CD14-positive monocyte (primary cell): ENCODE measurements at regions not wholly inside any gene's neighbourhood (a gene's known extent, or its start where the extent isn't known, plus 50 kb on each side); places are given as distances from the start of the nearest gene placed in this dataset.

Experiments
- DNase-seq, 3 donors: peaks; one replicate each; pipeline ENCODE4 v3.0.0-alpha.2; 2011 to 2022
- H2AFZ ChIP-seq: 2 replicates; pipeline ENCODE4 v1.6.0; 2012; ENCODE audit warnings: mild to moderate bottlenecking, low read depth, low read length, inconsistent platforms; ENCODE audit not compliant: insufficient read depth, poor library complexity, severe bottlenecking
- H3K27ac ChIP-seq, 2 donors: 1 replicate in 1 of 2; 2 replicates in 1 of 2; pipeline ENCODE4 v1.5.1; 2012 to 2013; ENCODE audit warnings: low read length in 2 of 2, control low read depth in 1 of 2, inconsistent platforms in 1 of 2, low read depth in 1 of 2, mild to moderate bottlenecking in 1 of 2
- H3K27me3 ChIP-seq, 2 donors: one replicate each; pipeline versions ENCODE4 v1.6.0 to v1.6.1; 2011 to 2013; ENCODE audit warnings: low read length in 2 of 2; ENCODE audit not compliant: control insufficient read depth in 2 of 2, insufficient read depth in 2 of 2
- H3K36me3 ChIP-seq, 2 donors: replicated peaks in 1 of 2; 1 replicate in 1 of 2; 2 replicates in 1 of 2; pipeline versions ENCODE4 v1.5.1 to v1.6.1; 2012 to 2013; ENCODE audit warnings: low read length in 2 of 2, control low read depth in 1 of 2, inconsistent platforms in 1 of 2, mild to moderate bottlenecking in 1 of 2; ENCODE audit not compliant: insufficient read depth in 2 of 2, control insufficient read depth in 1 of 2
- H3K4me1 ChIP-seq, 2 donors: 1 replicate in 1 of 2; 2 replicates in 1 of 2; pipeline versions ENCODE4 v1.5.1 to v1.6.1; 2012 to 2013; ENCODE audit warnings: low read length in 2 of 2, control low read depth in 1 of 2, inconsistent platforms in 1 of 2, mild to moderate bottlenecking in 1 of 2, moderate library complexity in 1 of 2; ENCODE audit not compliant: insufficient read depth in 2 of 2, control insufficient read depth in 1 of 2
- H3K4me2 ChIP-seq: replicated peaks from 2 replicates; pipeline ENCODE3; 2012; ENCODE audit warnings: low read length, moderate library complexity, mild to moderate bottlenecking; ENCODE audit not compliant: poor library complexity, severe bottlenecking; ENCODE audit errors: extremely low read depth
- H3K4me3 ChIP-seq, 3 experiments: fragments of 200-600 bp in 1 of 3; sonication (generic) in 1 of 3; replicated peaks in 1 of 3; 1 replicate in 2 of 3; 2 replicates in 1 of 3; pipeline ENCODE4 v1.5.1; 2011 to 2013; ENCODE audit warnings: low read length in 3 of 3, mild to moderate bottlenecking in 3 of 3, control low read depth in 2 of 3, low read depth in 2 of 3, inconsistent platforms in 1 of 3, moderate library complexity in 1 of 3
- H3K79me2 ChIP-seq: 2 replicates; pipeline ENCODE4 v1.6.0; 2012; ENCODE audit warnings: mild to moderate bottlenecking, control low read depth, inconsistent platforms, low read length, moderate library complexity; ENCODE audit not compliant: insufficient read depth
- H3K9ac ChIP-seq: 2 replicates; pipeline ENCODE4 v1.6.0; 2017; ENCODE audit warnings: low read length, mild to moderate bottlenecking; ENCODE audit not compliant: insufficient read depth, poor library complexity, severe bottlenecking
- H3K9me3 ChIP-seq, 2 donors: replicated peaks in 1 of 2; 1 replicate in 1 of 2; 2 replicates in 1 of 2; pipeline versions ENCODE4 v1.5.1 to v1.6.1; 2012 to 2013; ENCODE audit warnings: low read length in 2 of 2, control low read depth in 1 of 2; ENCODE audit not compliant: control insufficient read depth in 1 of 2, insufficient read depth in 1 of 2
- H4K20me1 ChIP-seq: 2 replicates; pipeline ENCODE4 v1.6.0; 2012; ENCODE audit warnings: mild to moderate bottlenecking, low read length, control low read depth, moderate library complexity; ENCODE audit not compliant: insufficient read depth
- H3K27ac Mint-ChIP-seq, 7 donors: one replicate each; pipeline ENCODE4 v1.8.0; 2020; ENCODE audit warnings: mild to moderate bottlenecking in 7 of 7, mixed read lengths in 7 of 7, moderate library complexity in 6 of 7, inconsistent platforms in 2 of 7
- H3K27me3 Mint-ChIP-seq, 3 donors: one replicate each; pipeline ENCODE4 v1.8.0; 2021 to 2022; ENCODE audit warnings: low read depth in 3 of 3, mild to moderate bottlenecking in 3 of 3, mixed read lengths in 3 of 3, moderate library complexity in 3 of 3, inconsistent platforms in 1 of 3
- H3K36me3 Mint-ChIP-seq, 2 donors: one replicate each; pipeline ENCODE4 v1.8.0; 2020; ENCODE audit warnings: mixed read lengths in 2 of 2, inconsistent platforms in 1 of 2, mild to moderate bottlenecking in 1 of 2
- H3K4me1 Mint-ChIP-seq: one replicate; pipeline ENCODE4 v1.8.0; 2020; ENCODE audit warnings: mild to moderate bottlenecking, mixed read lengths
- H3K4me3 Mint-ChIP-seq, 2 donors: one replicate each; pipeline ENCODE4 v1.8.0; 2020; ENCODE audit warnings: mild to moderate bottlenecking in 2 of 2, mixed read lengths in 2 of 2, moderate library complexity in 1 of 2
- H3K9me3 Mint-ChIP-seq, 7 donors: one replicate each; pipeline ENCODE4 v1.8.0; 2020 to 2022; ENCODE audit warnings: mixed read lengths in 7 of 7, mild to moderate bottlenecking in 6 of 7, moderate library complexity in 6 of 7, inconsistent platforms in 2 of 7
- WGBS: methylation state at CpG from one replicate; pipeline ENCODE4 v1.1.5; 2013; ENCODE audit warnings: missing lambda C conversion rate; ENCODE audit not compliant: insufficient coverage; 5-methylcytosine and 5-hydroxymethylcytosine counted together
- intact Hi-C, 2 donors: fragments of 100-400 bp; cut with micrococcal nuclease; formaldehyde crosslinking; loops; one replicate each; pipeline versions ENCODE4 v1.15.0 to v1.15.1; 2023
- TF ChIP-seq, protein P1 (sequence below): fragments of 200-600 bp; IDR thresholded peaks from one replicate; pipeline ENCODE4 v1.8.0; 2022; ENCODE audit warnings: antibody characterized with exemption, mild to moderate bottlenecking

DNA sequence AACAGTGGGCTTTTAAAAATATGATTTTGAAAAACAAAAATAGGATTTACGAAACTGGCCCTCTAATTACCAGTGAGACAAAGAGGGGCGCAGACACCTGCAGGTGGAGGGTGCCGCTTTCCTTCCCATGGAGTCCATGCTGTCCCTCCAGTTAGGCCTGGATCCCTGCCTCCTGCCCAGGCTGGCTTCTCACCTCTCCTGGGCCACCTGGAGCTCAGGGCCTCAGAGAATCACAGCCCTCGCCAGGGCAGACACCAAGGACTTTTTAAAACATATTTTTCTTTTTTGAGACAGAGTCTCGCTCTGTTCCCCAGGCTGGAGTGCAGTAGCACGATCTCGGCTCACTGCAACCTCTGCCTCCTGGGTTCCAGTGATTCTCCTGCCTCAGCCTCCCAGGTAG is 1437.2 kb downstream of the TBC1D22A start:
- 96% methylated on average over 7 of the region's 7 CpGs for WGBS
- Mint-ChIP-seq H3K27me3 (peaks cover 1 to 3% (median 1%) of the 10 kb centered on the region in 3 donors), H3K27ac (no peak overlapping the region), H3K9me3 (peaks cover 0 to 7% (median 3%) of the 10 kb centered on the region in 7 donors), H3K36me3 (no peaks in the 10 kb centered on the region), H3K4me1 (peaks cover 7% of the 10 kb centered on the region), H3K4me3 (no peak overlapping the region)
- H3K4me3 ChIP-seq: no peak overlapping the region
- intact Hi-C loops: no loop called here
- H2AFZ ChIP-seq: no peak overlapping the region
- no peaks in the 10 kb centered on the region for H3K36me3 ChIP-seq
- H3K4me1 ChIP-seq: peaks cover 6 to 8% of the 10 kb centered on the region in 2 donors
- H3K79me2 ChIP-seq: no peaks in the 10 kb centered on the region
- H4K20me1 ChIP-seq: no peaks in the 10 kb centered on the region
- TF ChIP-seq, protein P1, sequence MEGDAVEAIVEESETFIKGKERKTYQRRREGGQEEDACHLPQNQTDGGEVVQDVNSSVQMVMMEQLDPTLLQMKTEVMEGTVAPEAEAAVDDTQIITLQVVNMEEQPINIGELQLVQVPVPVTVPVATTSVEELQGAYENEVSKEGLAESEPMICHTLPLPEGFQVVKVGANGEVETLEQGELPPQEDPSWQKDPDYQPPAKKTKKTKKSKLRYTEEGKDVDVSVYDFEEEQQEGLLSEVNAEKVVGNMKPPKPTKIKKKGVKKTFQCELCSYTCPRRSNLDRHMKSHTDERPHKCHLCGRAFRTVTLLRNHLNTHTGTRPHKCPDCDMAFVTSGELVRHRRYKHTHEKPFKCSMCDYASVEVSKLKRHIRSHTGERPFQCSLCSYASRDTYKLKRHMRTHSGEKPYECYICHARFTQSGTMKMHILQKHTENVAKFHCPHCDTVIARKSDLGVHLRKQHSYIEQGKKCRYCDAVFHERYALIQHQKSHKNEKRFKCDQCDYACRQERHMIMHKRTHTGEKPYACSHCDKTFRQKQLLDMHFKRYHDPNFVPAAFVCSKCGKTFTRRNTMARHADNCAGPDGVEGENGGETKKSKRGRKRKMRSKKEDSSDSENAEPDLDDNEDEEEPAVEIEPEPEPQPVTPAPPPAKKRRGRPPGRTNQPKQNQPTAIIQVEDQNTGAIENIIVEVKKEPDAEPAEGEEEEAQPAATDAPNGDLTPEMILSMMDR: no peak
- DNase-seq: no peak
- no peak overlapping the region for H3K27ac ChIP-seq
- no peak overlapping the region for H3K4me2 ChIP-seq
- no peaks in the 10 kb centered on the region for H3K9me3 ChIP-seq
- no peak overlapping the region for H3K9ac ChIP-seq
- H3K27me3 ChIP-seq: no peaks in the 10 kb centered on the region

DNA sequence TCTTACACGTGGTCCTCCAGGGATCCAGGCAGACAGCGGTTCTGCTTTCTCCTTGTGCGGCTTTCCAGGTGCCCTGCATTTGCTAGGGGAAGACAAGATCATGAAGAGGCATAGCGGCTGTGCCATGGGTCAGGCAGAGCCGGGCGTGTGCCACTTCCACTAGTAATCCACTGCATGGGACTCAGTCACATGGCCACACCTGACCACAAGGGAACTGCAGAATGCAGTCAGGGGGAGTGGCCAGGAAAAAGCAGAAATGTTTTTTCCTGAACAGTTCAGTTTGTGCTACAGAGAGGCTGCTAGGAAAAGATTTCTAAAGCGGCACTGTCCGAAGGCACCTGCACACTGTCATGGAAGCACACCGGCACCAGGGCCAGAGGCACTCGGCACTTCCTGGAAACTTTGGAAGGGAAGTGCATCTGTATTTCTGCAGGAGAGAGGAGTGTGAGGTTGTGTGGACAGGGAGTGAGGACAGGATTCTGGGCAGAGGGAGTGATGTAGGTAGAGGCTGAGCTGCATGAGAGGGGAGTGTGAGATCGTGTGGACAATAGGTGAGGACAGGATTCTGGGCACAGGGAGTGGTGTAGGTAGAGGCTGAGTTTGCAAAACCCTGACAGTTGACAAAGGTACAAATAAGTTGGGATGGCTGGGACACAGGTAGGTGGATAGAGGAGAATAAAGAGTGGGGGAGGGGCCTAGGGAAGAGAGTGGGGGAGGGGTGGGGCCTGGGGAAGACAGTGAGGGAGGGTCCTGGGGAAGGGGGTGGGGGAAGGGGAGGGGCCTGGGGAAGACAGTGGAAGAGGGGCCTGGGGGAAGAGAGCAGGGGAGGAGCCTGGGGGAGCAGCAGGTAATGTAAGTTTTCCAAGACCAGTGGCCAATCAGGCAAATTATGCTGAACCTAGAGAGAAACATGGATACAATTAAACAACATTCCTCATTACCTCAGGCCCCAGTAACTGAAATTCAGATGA is 1436.3 kb downstream of the TBC1D22A start:
- intact Hi-C loops: no loop called here
- Histone ChIP-seq H3K9me3 (no peaks in the 10 kb centered on the region), H4K20me1 (no peaks in the 10 kb centered on the region), H3K4me1 (peaks cover 6 to 8% of the 10 kb centered on the region in 2 donors), H2AFZ (peak overlapping the region; percentile 13), H3K4me3 (no peak overlapping the region), H3K4me2 (peak overlapping the region; percentile 28), H3K27me3 (no peaks in the 10 kb centered on the region), H3K9ac (no peak overlapping the region), H3K36me3 (no peaks in the 10 kb centered on the region), H3K27ac (no peak overlapping the region), H3K79me2 (no peaks in the 10 kb centered on the region)
- Mint-ChIP-seq H3K27ac (no peak overlapping the region), H3K9me3 (peaks cover 0 to 7% (median 3%) of the 10 kb centered on the region in 7 donors), H3K4me3 (peak overlapping the region in 1 of 2 donors; percentile 40), H3K36me3 (no peaks in the 10 kb centered on the region), H3K27me3 (peaks cover 1 to 3% (median 1%) of the 10 kb centered on the region in 3 donors), H3K4me1 (peaks cover 7% of the 10 kb centered on the region)
- WGBS: 12% methylated on average over 10 of the region's 11 CpGs
- TF ChIP-seq, protein P1: no peak
- peak in 2 of 3 donors; percentile 1 to 14 for DNase-seq
